ENCODE measurements at regions not wholly inside any gene's neighbourhood (a gene's known extent, or its start where the extent isn't known, plus 50 kb on each side); places are given as distances from the start of the nearest gene placed in this dataset.

- TF ChIP-seq NFYA (IDR thresholded peaks at IDR 0.05; ENCODE audit: borderline replicate concordance, low read depth, low read length) (no peak), MEF2B (IDR thresholded peaks at IDR 0.05; ENCODE audit: partially characterized antibody, poor library complexity, severe bottlenecking) (peak; percentile 60), RELB (IDR thresholded peaks at IDR 0.05; ENCODE audit: low read depth) (peak; percentile 54; the same call in 1 of the 2 replicates)
Observed at GRCh38 chr18:40570615-40571014, 1384.4 kb upstream of the PIK3C3 start (continued).

- Histone ChIP-seq H3K79me2 (ENCODE audit: control insufficient read depth, insufficient read depth, low read length) (no peaks in the 10 kb centered on the region), H4K20me1 (ENCODE audit: control insufficient read depth, insufficient read depth) (no peaks in the 10 kb centered on the region), H3K4me3 (no peak overlapping the region), H3K4me1 (ENCODE audit: control insufficient read depth, insufficient read depth, low read length) (no peaks in the 10 kb centered on the region), H3K4me2 (ENCODE audit: control insufficient read depth, insufficient read depth) (no peak overlapping the region), H3K9ac (ENCODE audit: control insufficient read depth, insufficient read depth, low read length) (no peak overlapping the region), H3K27ac (ENCODE audit: control insufficient read depth, insufficient read depth) (no peak overlapping the region), H3K9me3 (replicated peaks; ENCODE audit: control insufficient read depth, insufficient read depth, low read length) (no peaks in the 10 kb centered on the region), H3K36me3 (ENCODE audit: control insufficient read depth in 2 of 2, insufficient read depth in 2 of 2, low read length in 1 of 2) (no peaks in the 10 kb centered on the region), H2AFZ (ENCODE audit: control insufficient read depth, low read depth, low read length) (no peak overlapping the region), H3K27me3 (replicated peaks in 1 of 2; ENCODE audit: control insufficient read depth in 2 of 2, insufficient read depth in 2 of 2, low read length in 1 of 2) (no peaks in the 10 kb centered on the region)
- FAIRE-seq: no peak
- ATAC-seq: no peak
- in situ Hi-C loops (cut with MboI): no loop called here
- DNase-seq (ENCODE audit: low read depth, low spot score): no peak
- ChIA-PET RAD21 (ENCODE audit: unreplicated experiment) (interaction anchor here (0.8 kb wide), 1 partner anchor 16 kb away, joined by 3 read pairs; no protein-coding TSS in a partner anchor), SMC1A (ENCODE audit: uncharacterized antibody, unreplicated experiment) (interaction anchor here (0.9 to 1.3 kb wide), 3 partner anchors 10 to 49 kb away, joined by 3 to 4 read pairs (median 3); no protein-coding TSS in a partner anchor), CTCF (interaction anchor here (1.2 to 1.5 kb wide), 3 partner anchors 10 to 22 kb away, joined by 3 read pairs; no protein-coding TSS in a partner anchor), POLR2A (no interaction called here)
- WGBS (ENCODE audit: insufficient coverage, insufficient replicate concordance, low lambda C conversion rate, missing lambda C conversion rate): 26% methylated on average over 4 of the region's 4 CpGs
- intact Hi-C loops (cut with micrococcal nuclease; ENCODE audit: unreplicated experiment): no loop called here
- BruUV-seq (replicated peaks): no TSS peak
- TF ChIP-seq BMI1 (IDR thresholded peaks at IDR 0.05; ENCODE audit: borderline replicate concordance) (no peak), ZNF207 (IDR thresholded peaks at IDR 0.05; ENCODE audit: borderline replicate concordance) (no peak), NFYB (IDR thresholded peaks at IDR 0.05; ENCODE audit: insufficient read depth, low read depth, low read length) (no peak), CEBPB (IDR thresholded peaks at IDR 0.05; ENCODE audit: borderline replicate concordance in 1 of 2, low read depth in 2 of 2, low read length in 2 of 2) (no peak), USF2 (IDR thresholded peaks at IDR 0.05; ENCODE audit: borderline replicate concordance, low read depth, low read length) (no peak), TAF1 (IDR thresholded peaks at IDR 0.05; ENCODE audit: borderline replicate concordance, low read depth, low read length) (no peak), SKIL (IDR thresholded peaks at IDR 0.05; ENCODE audit: low read depth, poor library complexity, severe bottlenecking) (no peak), ZNF384 (IDR thresholded peaks at IDR 0.05; ENCODE audit: borderline replicate concordance, low read depth, low read length) (no peak), ELK1 (IDR thresholded peaks at IDR 0.05; ENCODE audit: low read depth, low read length) (no peak), NR2C1 (IDR thresholded peaks at IDR 0.05) (no peak)
Observed at GRCh38 chr18:40569605-40570004, 1385.4 kb upstream of the PIK3C3 start.

Data from GM12878 (cell line).